ENCODE measurements at regions not wholly inside any gene's neighbourhood (a gene's known extent, or its start where the extent isn't known, plus 50 kb on each side); places are given as distances from the start of the nearest gene placed in this dataset.
"Not testable (repeated sequence)": the region's sequence is repeated elsewhere in the genome, so short reads cannot be mapped to it uniquely, and the experiment has no call there.

DNA sequence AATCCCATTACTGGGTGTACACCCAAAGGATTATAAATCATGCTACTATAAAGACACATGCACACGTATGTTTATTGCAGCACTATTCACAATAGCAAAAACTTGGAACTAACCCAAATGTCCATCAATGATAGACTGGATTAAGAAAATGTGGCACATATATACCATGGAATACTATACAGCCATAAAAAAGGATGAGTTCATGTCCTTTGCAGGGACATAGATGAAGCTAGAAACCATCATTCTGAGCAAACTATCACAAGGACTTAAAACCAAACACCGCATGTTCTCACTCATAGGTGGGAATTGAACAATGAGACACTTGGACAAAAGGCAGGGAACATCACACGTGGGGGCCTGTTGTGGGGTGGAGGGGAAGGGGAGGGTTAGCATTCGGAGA, 76.8 kb upstream of the RREB1 start:
- not testable (repeated sequence) for H3K4me1 ChIP-seq (ENCODE audit: control insufficient read depth in 4 of 4, insufficient read depth in 4 of 4, low read length in 3 of 4); H3K27ac ChIP-seq (ENCODE audit: low read depth in 1 of 2, low read length in 2 of 2); H3K4me3 ChIP-seq (ENCODE audit: low read depth in 1 of 3, low read length in 3 of 3); H3K9me3 ChIP-seq (ENCODE audit: control insufficient read depth in 4 of 4, low read length in 3 of 4); H3K36me3 ChIP-seq (ENCODE audit: control insufficient read depth in 4 of 4, insufficient read depth in 3 of 4, low read depth in 1 of 4, low read length in 3 of 4); DNase-seq (ENCODE audit: low spot score); H3K9ac ChIP-seq (ENCODE audit: low read depth in 1 of 2, low read length in 2 of 2); H3K27me3 ChIP-seq (ENCODE audit: control insufficient read depth in 4 of 4, insufficient read depth in 4 of 4, low read length in 3 of 4)
- WGBS = 79% methylated on average over 4 of the region's 4 CpGs

GRCh38 chr6:7033202-7033601, 74.6 kb upstream of the RREB1 start:
- DNase-seq (ENCODE audit: low spot score) = no peak
- Histone ChIP-seq H3K36me3 (ENCODE audit: control insufficient read depth in 4 of 4, insufficient read depth in 3 of 4, low read depth in 1 of 4, low read length in 3 of 4) (no peaks in the 10 kb centered on the region), H3K9ac (ENCODE audit: low read depth in 1 of 2, low read length in 2 of 2) (no peak overlapping the region), H3K4me1 (ENCODE audit: control insufficient read depth in 4 of 4, insufficient read depth in 4 of 4, low read length in 3 of 4) (no peaks in the 10 kb centered on the region), H3K4me3 (ENCODE audit: low read depth in 1 of 3, low read length in 3 of 3) (no peak overlapping the region), H3K27me3 (ENCODE audit: control insufficient read depth in 4 of 4, insufficient read depth in 4 of 4, low read length in 3 of 4) (no peaks in the 10 kb centered on the region), H3K27ac (ENCODE audit: low read depth in 1 of 2, low read length in 2 of 2) (no peak overlapping the region), H3K9me3 (ENCODE audit: control insufficient read depth in 4 of 4, low read length in 3 of 4) (no peaks in the 10 kb centered on the region)
- WGBS = 66% methylated on average over 5 of the region's 5 CpGs
- TF ChIP-seq SP1 (IDR thresholded peaks at IDR 0.05) (no peak), YY1 (IDR thresholded peaks at IDR 0.05) (no peak), HNF4A (conservative IDR thresholded peaks at IDR 0.05) (no peak), ZBTB33 (IDR thresholded peaks at IDR 0.05) (no peak), RAD21 (IDR thresholded peaks at IDR 0.05) (no peak), FOXA1 (IDR thresholded peaks at IDR 0.05) (no peak), FOXA2 (IDR thresholded peaks at IDR 0.05) (no peak)

DNA sequence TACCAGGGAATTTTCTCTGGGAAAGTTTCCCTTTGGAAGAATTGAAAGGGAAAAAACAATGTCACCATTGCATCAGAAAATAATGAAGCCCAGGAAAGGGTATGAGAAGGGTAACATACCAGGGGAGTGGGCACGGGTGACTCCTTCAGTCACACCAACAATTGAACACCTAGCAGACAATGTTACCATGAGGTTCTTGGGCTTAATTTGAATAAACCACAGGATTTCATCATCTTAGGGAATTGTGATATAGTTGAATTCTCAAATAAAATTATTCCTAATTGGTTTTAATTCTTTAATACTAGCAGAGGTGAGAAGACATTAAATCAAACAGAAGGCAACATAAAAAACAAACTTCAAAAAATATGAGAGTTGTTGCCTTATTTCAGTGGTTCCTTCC, 73.7 kb upstream of the RREB1 start:
- Histone ChIP-seq H3K9ac (ENCODE audit: low read depth in 1 of 2, low read length in 2 of 2) (no peak overlapping the region), H3K36me3 (ENCODE audit: control insufficient read depth in 4 of 4, insufficient read depth in 3 of 4, low read depth in 1 of 4, low read length in 3 of 4) (no peaks in the 10 kb centered on the region), H3K27me3 (ENCODE audit: control insufficient read depth in 4 of 4, insufficient read depth in 4 of 4, low read length in 3 of 4) (no peaks in the 10 kb centered on the region), H3K9me3 (ENCODE audit: control insufficient read depth in 4 of 4, low read length in 3 of 4) (no peaks in the 10 kb centered on the region), H3K27ac (ENCODE audit: low read depth in 1 of 2, low read length in 2 of 2) (no peak overlapping the region), H3K4me1 (ENCODE audit: control insufficient read depth in 4 of 4, insufficient read depth in 4 of 4, low read length in 3 of 4) (no peaks in the 10 kb centered on the region), H3K4me3 (ENCODE audit: low read depth in 1 of 3, low read length in 3 of 3) (no peak overlapping the region)
- no peak for DNase-seq (ENCODE audit: low spot score)
- WGBS = 89% methylated on average over 1 of the region's 1 CpG
- TF ChIP-seq FOXA2 (IDR thresholded peaks at IDR 0.05) = no peak
- no peak for TF ChIP-seq JUND (IDR thresholded peaks at IDR 0.05)
- TF ChIP-seq RXRA (IDR thresholded peaks at IDR 0.05) = no peak
- TF ChIP-seq ZBTB33 (IDR thresholded peaks at IDR 0.05) = no peak
- TF ChIP-seq TAF1 (conservative IDR thresholded peaks at IDR 0.05) = no peak
- TF ChIP-seq HNF4G (IDR thresholded peaks at IDR 0.05) = no peak
- no peak for TF ChIP-seq FOXA1 (IDR thresholded peaks at IDR 0.05)
- no peak for TF ChIP-seq GABPA (IDR thresholded peaks at IDR 0.05 in 1 of 2, conservative IDR thresholded peaks at IDR 0.05 in 1 of 2)
- TF ChIP-seq, protein P1, sequence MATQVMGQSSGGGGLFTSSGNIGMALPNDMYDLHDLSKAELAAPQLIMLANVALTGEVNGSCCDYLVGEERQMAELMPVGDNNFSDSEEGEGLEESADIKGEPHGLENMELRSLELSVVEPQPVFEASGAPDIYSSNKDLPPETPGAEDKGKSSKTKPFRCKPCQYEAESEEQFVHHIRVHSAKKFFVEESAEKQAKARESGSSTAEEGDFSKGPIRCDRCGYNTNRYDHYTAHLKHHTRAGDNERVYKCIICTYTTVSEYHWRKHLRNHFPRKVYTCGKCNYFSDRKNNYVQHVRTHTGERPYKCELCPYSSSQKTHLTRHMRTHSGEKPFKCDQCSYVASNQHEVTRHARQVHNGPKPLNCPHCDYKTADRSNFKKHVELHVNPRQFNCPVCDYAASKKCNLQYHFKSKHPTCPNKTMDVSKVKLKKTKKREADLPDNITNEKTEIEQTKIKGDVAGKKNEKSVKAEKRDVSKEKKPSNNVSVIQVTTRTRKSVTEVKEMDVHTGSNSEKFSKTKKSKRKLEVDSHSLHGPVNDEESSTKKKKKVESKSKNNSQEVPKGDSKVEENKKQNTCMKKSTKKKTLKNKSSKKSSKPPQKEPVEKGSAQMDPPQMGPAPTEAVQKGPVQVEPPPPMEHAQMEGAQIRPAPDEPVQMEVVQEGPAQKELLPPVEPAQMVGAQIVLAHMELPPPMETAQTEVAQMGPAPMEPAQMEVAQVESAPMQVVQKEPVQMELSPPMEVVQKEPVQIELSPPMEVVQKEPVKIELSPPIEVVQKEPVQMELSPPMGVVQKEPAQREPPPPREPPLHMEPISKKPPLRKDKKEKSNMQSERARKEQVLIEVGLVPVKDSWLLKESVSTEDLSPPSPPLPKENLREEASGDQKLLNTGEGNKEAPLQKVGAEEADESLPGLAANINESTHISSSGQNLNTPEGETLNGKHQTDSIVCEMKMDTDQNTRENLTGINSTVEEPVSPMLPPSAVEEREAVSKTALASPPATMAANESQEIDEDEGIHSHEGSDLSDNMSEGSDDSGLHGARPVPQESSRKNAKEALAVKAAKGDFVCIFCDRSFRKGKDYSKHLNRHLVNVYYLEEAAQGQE (IDR thresholded peaks at IDR 0.05) = no peak
- TF ChIP-seq HNF4A (conservative IDR thresholded peaks at IDR 0.05) = no peak
- no peak for TF ChIP-seq ATF3 (IDR thresholded peaks at IDR 0.05)
- TF ChIP-seq, protein P2, sequence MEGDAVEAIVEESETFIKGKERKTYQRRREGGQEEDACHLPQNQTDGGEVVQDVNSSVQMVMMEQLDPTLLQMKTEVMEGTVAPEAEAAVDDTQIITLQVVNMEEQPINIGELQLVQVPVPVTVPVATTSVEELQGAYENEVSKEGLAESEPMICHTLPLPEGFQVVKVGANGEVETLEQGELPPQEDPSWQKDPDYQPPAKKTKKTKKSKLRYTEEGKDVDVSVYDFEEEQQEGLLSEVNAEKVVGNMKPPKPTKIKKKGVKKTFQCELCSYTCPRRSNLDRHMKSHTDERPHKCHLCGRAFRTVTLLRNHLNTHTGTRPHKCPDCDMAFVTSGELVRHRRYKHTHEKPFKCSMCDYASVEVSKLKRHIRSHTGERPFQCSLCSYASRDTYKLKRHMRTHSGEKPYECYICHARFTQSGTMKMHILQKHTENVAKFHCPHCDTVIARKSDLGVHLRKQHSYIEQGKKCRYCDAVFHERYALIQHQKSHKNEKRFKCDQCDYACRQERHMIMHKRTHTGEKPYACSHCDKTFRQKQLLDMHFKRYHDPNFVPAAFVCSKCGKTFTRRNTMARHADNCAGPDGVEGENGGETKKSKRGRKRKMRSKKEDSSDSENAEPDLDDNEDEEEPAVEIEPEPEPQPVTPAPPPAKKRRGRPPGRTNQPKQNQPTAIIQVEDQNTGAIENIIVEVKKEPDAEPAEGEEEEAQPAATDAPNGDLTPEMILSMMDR (IDR thresholded peaks at IDR 0.05; ENCODE audit: low read depth, low read length, missing input control) = no peak

Data from liver (tissue), 8 donors.